ENCODE measurements at regions not wholly inside any gene's neighbourhood (a gene's known extent, or its start where the extent isn't known, plus 50 kb on each side); places are given as distances from the start of the nearest gene placed in this dataset.
"Not testable (repeated sequence)": the region's sequence is repeated elsewhere in the genome, so short reads cannot be mapped to it uniquely, and the experiment has no call there.

- no peak for DNase-seq (ENCODE audit: low read depth in 2 of 2)
Measured at GRCh38 chr18:34280000-34280399, 55.3 kb upstream of the NOL4 start.

DNA sequence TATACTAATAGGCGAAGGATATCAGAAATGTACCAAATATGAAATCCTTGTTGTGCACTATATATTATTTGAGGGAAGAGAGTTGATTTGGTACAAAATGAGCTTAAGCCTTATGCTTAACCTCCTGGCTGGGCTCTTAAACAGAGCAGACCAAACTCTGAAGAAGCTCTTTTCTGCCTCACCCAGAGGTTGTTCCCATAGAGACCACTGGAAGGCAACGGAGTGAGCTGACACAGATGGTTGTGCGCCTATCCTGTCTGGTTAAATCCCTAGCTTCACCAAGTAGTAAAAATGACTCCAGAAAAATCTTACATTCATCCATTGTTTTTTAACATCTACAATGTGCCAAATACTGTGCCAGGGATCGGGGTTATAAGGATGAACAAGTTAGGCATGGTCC lies 55.9 kb upstream of the NOL4 start:
- no peak for DNase-seq (ENCODE audit: low read depth in 2 of 2)

- DNase-seq (ENCODE audit: low read depth in 2 of 2), result no peak
Measured at GRCh38 chr18:34281290-34281689, 56.6 kb upstream of the NOL4 start.

DNA sequence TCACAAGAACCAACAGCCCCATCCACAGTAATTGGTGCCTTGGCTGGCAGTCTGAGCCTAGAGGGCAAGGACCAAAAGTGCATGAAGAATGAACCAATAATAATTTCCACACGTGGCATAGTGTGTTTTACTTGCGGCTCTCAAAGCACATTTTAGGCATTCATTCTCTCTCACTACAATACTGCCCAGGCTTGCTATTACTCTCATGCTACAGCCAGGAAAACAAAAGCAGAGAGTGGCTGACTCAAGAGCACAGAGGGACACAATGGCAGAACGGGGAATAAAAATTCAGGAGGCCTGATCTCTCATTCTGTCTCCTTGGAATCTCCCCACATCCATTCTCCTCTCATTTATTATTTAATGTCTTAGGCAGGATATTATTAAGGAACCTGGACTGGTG lies 57.0 kb upstream of the NOL4 start:
- DNase-seq (ENCODE audit: low read depth in 2 of 2), result no peak

DNA sequence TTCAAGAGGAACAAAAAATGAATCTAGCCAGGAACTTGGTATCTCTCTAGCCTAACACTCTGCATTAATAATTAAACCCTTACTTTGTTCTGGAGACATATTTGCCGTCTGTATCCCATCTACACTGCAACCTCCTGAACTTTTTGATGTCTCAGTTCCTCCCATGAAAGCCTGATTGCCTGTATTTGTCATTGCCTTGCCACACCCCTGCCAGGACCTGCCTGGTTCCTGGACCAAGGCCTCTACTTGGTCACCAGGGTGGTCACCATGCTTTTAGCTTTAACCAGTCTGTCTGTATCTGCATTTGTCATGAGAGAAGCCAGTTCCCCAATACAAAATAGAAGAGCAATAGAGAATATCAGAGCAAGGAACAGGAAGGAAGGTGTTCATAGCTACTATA lies 58.8 kb upstream of the NOL4 start:
- DNase-seq (ENCODE audit: low read depth in 2 of 2), result no peak

DNA sequence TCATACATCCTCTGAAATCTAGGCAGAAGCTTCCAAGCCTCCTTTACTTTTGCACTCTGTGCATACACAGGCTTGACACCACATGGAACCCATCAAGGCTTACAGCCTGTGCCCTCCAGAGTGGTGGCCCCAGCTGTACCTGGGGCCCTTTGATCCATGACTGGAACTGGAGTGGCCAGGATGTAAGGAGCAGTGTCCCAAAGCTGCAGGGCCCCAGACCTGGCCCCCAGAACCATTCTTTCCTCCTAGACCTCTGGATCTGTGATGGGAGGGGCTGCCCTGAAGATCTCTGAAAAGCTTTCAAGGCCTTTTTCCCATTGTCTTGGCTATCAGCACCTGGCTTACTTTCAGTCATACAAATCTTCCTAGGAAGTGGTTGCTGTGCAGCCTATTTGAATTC lies 63.1 kb upstream of the NOL4 start:
- DNase-seq (ENCODE audit: low read depth in 2 of 2), result no peak

- DNase-seq (ENCODE audit: low read depth in 2 of 2), result no peak
Measured at GRCh38 chr18:34292594-34292993, 67.9 kb upstream of the NOL4 start.

GRCh38 chr18:34297287-34297686 lies 72.6 kb upstream of the NOL4 start:
- DNase-seq (ENCODE audit: low read depth in 2 of 2), result no peak

- no peak for DNase-seq (ENCODE audit: low read depth in 2 of 2)
Measured at GRCh38 chr18:34299828-34300227, 75.1 kb upstream of the NOL4 start.

GRCh38 chr18:34311468-34311867 lies 86.8 kb upstream of the NOL4 start:
- no peak for DNase-seq (ENCODE audit: low read depth in 2 of 2)

- DNase-seq (ENCODE audit: low read depth in 2 of 2), result no peak
Measured at GRCh38 chr18:34314847-34315246, 90.1 kb upstream of the NOL4 start.

DNA sequence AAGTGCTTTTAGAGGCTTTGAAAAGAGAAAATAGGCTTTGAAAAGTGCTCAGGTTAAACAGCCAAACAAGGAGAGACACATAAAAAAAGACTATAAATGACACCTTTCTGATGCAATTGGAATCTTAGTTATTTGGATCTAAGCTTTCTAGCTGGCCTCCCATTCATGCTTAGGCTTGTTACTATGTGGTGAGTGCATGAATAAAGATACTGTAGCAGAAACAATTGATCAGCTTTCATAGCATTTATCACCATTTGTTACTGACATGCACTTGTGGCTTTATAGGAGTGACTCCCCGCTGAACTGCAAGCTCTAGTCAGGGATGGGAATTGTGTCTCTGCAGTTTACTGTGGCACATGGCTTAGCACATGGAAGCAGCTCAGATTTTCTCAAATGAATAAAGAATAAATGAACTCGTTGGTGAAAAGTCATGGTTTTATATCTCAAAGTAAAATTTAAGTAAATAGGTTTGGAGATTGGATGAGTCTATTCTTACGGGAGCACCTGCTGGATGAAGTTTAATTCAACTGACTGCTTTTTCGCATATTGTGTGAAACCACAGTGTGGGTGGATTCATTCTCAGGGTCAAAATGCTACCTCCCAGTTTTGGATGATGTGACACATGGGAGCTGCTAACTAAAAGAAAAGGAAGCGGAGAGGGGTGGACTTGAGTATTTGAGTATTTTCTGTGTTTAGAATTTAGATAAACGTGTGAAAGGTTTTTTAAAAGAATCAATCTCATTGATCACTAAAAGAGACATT lies 91.1 kb upstream of the NOL4 start:
- no peak for DNase-seq (ENCODE audit: low read depth in 2 of 2)

- no peak for DNase-seq (ENCODE audit: low read depth in 2 of 2)
Measured at GRCh38 chr18:34320267-34320666, 95.6 kb upstream of the NOL4 start.

DNA sequence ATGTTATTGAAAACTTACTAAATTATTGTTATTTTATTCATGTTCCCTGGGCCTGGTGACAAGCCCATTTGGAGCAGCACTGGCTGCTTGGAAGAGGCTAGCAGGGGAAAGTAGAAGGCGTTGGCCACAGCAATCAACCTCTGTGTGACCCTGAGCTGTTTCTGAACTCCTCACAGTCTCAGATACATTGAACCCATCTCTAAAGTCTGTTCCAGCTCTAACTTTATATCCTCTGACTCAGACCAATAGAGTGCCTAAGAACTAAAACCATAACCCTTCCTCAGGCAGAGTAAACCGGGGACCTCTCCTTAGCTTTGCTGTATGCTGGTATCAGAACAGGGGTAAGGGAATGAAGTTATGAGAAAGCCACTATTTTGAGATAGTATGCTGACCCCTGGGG lies 96.4 kb upstream of the NOL4 start:
- DNase-seq (ENCODE audit: low read depth in 2 of 2), result no peak

GRCh38 chr18:34322365-34323289 lies 97.9 kb upstream of the NOL4 start:
- DNase-seq (ENCODE audit: low read depth in 2 of 2), result peak; percentile 62 to 69

DNA sequence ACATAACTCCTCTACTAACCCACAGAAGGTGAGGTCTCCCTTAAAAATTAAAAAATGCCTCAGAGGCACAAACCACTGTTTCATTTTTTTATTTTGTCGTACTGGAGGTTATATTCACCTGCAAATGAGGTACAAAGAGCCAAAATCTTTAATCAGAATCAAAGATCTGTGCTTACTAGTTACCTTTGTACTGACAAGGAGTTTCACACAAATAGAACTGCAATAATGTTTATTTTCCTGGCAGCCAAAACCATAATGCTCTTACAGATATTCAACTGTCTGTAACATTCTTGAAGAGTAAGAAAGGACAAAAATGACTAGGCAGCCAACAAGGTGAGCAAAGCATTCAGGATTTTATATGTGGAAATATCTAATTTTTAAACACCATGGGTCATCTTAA lies 105.1 kb upstream of the NOL4 start:
- no peak for DNase-seq (ENCODE audit: low read depth in 2 of 2)

- DNase-seq (ENCODE audit: low read depth in 2 of 2), result no peak
Measured at GRCh38 chr18:34330308-34330707, 105.6 kb upstream of the NOL4 start.

DNA sequence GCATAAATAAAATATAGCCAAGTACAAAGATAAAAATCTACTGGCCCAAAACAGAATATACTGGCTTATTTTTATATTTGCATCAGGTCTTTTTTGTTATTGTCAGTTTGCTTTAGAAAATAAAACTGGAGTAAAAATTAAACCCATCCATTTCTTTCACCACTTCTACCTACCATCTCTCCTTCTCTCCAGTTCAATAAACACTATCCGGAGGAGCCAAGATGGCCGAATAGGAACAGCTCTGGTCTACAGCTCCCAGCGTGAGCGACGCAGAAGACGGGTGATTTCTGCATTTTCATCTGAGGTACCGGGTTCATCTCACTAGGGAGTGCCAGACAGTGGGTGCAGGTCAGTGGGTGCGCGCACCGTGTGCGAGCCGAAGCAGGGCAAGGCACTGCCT lies 106.2 kb upstream of the NOL4 start:
- DNase-seq (ENCODE audit: low read depth in 2 of 2), result not testable (repeated sequence)

- DNase-seq (ENCODE audit: low read depth in 2 of 2), result not testable (repeated sequence)
Measured at GRCh38 chr18:34331343-34331742, 106.6 kb upstream of the NOL4 start.

GRCh38 chr18:34339155-34339554 lies 114.4 kb upstream of the NOL4 start:
- no peak for DNase-seq (ENCODE audit: low read depth in 2 of 2)

GRCh38 chr18:34342960-34343359 lies 118.2 kb upstream of the NOL4 start:
- peak in 1 of 2 donors; percentile 30 for DNase-seq (ENCODE audit: low read depth in 2 of 2)

DNA sequence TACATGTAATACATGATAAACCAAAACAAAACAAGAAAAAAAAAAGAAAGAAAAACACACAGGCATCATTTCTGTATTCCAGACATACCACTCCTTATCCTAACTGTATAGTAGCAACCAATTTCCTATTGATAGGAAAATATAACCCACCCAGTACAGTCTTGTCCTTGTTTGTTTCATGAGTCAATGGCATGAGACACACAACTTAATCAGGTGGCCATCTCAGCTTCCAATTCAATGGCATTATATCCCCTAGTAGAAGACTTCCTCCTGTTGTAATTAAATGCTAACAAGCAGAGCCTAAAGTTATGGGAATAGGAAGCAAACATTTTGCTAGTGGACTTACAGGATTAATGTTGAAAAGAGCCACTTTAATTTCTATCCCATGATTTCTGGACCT lies 121.0 kb upstream of the NOL4 start:
- DNase-seq (ENCODE audit: low read depth in 2 of 2), result no peak

DNA sequence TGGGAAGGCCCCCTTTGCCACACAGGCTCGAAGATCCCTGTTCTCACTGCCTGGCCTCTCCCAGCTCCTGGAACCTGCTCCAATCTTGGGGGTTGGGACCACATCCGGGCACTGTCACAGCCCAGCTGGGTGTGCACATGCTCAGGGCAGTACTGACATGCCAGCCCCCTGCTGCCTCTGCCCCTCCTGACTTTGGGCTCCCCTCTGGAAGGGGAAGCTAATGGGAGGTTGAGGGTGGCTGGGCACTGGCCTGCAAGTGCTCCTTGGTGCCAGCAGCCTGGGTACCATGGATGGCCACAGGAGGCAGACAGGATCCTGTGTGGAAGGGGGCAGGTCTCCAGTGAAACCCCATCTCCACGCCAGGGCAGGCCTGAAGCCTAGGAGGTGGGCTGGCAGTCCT lies 126.1 kb upstream of the NOL4 start:
- DNase-seq (ENCODE audit: low read depth in 2 of 2), result no peak

All from lung microvascular endothelial cell (primary cell).